GM18868 (cell line): ENCODE measurements at regions not wholly inside any gene's neighbourhood (a gene's known extent, or its start where the extent isn't known, plus 50 kb on each side); places are given as distances from the start of the nearest gene placed in this dataset.

Experiments
- ATAC-seq: cut with Tn5 transposase; IDR thresholded peaks from one replicate; pipeline ENCODE4 v1.9.1; 2021; ENCODE audit warnings: mild to moderate bottlenecking, moderate library complexity; ENCODE audit not compliant: unreplicated experiment

GRCh38 chr6:164842085-164842484 is 467.3 kb downstream of the C6orf118 start:
- no peak for ATAC-seq

GRCh38 chr6:164838068-164838615 is 471.3 kb downstream of the C6orf118 start:
- no peak for ATAC-seq

GRCh38 chr6:164836486-164836885 is 472.9 kb downstream of the C6orf118 start:
- no peak for ATAC-seq

GRCh38 chr6:164832410-164832809 is 477.0 kb downstream of the C6orf118 start:
- ATAC-seq, result no peak

GRCh38 chr6:164827537-164827936 is 481.9 kb downstream of the C6orf118 start:
- ATAC-seq, result no peak

GRCh38 chr6:164826831-164827468 is 482.5 kb downstream of the C6orf118 start:
- ATAC-seq, result no peak

GRCh38 chr6:164825386-164825785 is 484.0 kb downstream of the C6orf118 start:
- ATAC-seq, result no peak

GRCh38 chr6:164817662-164818061 is 491.7 kb downstream of the C6orf118 start:
- ATAC-seq, result no peak

- no peak for ATAC-seq
These were observed 496.7 kb downstream of the C6orf118 start for GRCh38 chr6:164812706-164813105.

GRCh38 chr6:164807125-164807524 is 502.3 kb downstream of the C6orf118 start:
- no peak for ATAC-seq

GRCh38 chr6:164795056-164795815 is 514.2 kb downstream of the C6orf118 start:
- no peak for ATAC-seq

- ATAC-seq, result no peak
These were observed 516.7 kb downstream of the C6orf118 start for GRCh38 chr6:164792666-164793065.

GRCh38 chr6:164791498-164791897 is 517.9 kb downstream of the C6orf118 start:
- ATAC-seq, result no peak

- no peak for ATAC-seq
These were observed 545.6 kb downstream of the C6orf118 start for GRCh38 chr6:164763788-164764187.

GRCh38 chr6:164757451-164757850 is 552.0 kb downstream of the C6orf118 start:
- ATAC-seq, result no peak

GRCh38 chr6:164756723-164757122 is 552.7 kb downstream of the C6orf118 start:
- no peak for ATAC-seq

- no peak for ATAC-seq
These were observed 553.3 kb downstream of the C6orf118 start for GRCh38 chr6:164756142-164756541.

- no peak for ATAC-seq
These were observed 555.9 kb downstream of the C6orf118 start for GRCh38 chr6:164753517-164753916.

- no peak for ATAC-seq
These were observed 558.0 kb downstream of the C6orf118 start for GRCh38 chr6:164751395-164751794.

- ATAC-seq, result no peak
These were observed 559.3 kb downstream of the C6orf118 start for GRCh38 chr6:164750128-164750527.

GRCh38 chr6:164749221-164750064 is 560.0 kb downstream of the C6orf118 start:
- no peak for ATAC-seq
